ENCODE measurements at regions not wholly inside any gene's neighbourhood (a gene's known extent, or its start where the extent isn't known, plus 50 kb on each side); places are given as distances from the start of the nearest gene placed in this dataset.
"Not testable (repeated sequence)": the region's sequence is repeated elsewhere in the genome, so short reads cannot be mapped to it uniquely, and the experiment has no call there.

- no peak overlapping the region for H3K27ac ChIP-seq
- intact Hi-C loops (cut with DNase I) = loop anchor here in 1 of 3 donors (5.0 kb wide), 1 partner anchor 254 kb away; no protein-coding TSS in a partner anchor
- peaks cover 0 to 16% (median 0%) of the 10 kb centered on the region in 4 donors for H3K27me3 ChIP-seq
- WGBS, 2 donors = 24 to 26% methylated on average over 7 of the region's 7 CpGs
- peak; percentile 27 to 77 (median 38) for DNase-seq
- peak; percentile 56 to 89 (median 84) for ATAC-seq
- no peaks in the 10 kb centered on the region for H3K4me1 ChIP-seq
- no peak overlapping the region for H3K4me3 ChIP-seq
- FAIRE-seq = no peak
- TF ChIP-seq CTCF (IDR thresholded peaks at IDR 0.05) = peak; percentile 26 to 51 (median 44)
- H3K9me3 ChIP-seq = peaks cover 0 to 3% (median 0%) of the 10 kb centered on the region in 4 donors
- H3K36me3 ChIP-seq = no peaks in the 10 kb centered on the region
These were observed 78.5 kb upstream of the PHACTR1 start for GRCh38 chr6:12637960-12638641.

GRCh38 chr6:12640438-12640837 lies 76.1 kb upstream of the PHACTR1 start:
- Histone ChIP-seq H3K36me3 (no peaks in the 10 kb centered on the region), H3K4me1 (no peaks in the 10 kb centered on the region), H3K9me3 (peaks cover 0 to 3% (median 0%) of the 10 kb centered on the region in 4 donors), H3K27me3 (peaks cover 0 to 16% (median 0%) of the 10 kb centered on the region in 4 donors), H3K4me3 (no peak overlapping the region), H3K27ac (no peak overlapping the region)
- TF ChIP-seq CTCF (IDR thresholded peaks at IDR 0.05) = no peak
- no peak for FAIRE-seq
- no peak for DNase-seq
- no peak for ATAC-seq
- intact Hi-C loops (cut with DNase I) = no loop called here
- WGBS, 2 donors = 73 to 87% methylated on average over 1 of the region's 1 CpG

- H3K27ac ChIP-seq; H3K9me3 ChIP-seq; intact Hi-C loops (cut with DNase I); H3K4me1 ChIP-seq; DNase-seq; H3K36me3 ChIP-seq; H3K27me3 ChIP-seq; ATAC-seq; H3K4me3 ChIP-seq; FAIRE-seq: not testable (repeated sequence)
- 78 to 80% methylated on average over 2 of the region's 2 CpGs for WGBS, 2 donors
These were observed 74.8 kb upstream of the PHACTR1 start for GRCh38 chr6:12641785-12642184.

DNA sequence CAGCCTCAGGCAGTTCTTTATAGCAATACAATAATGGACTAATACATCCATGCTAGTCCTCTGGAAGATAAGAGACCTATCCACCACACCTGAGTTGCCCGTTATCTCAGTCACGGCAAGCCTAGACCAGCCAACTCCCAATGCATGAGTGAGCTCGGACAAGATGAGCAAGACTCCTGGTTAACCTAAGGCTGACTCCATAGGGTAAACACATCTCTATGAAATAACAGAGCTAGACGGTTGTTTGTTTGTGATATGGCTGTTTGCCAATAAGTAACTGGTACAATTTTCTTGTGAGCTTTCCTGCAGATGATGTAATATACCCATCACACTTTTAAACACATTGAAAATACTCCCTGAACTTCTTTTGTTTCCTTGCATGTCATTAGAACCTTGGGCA lies 70.6 kb upstream of the PHACTR1 start:
- intact Hi-C loops (cut with DNase I) = no loop called here
- H3K27me3 ChIP-seq = no peaks in the 10 kb centered on the region
- no peaks in the 10 kb centered on the region for H3K4me1 ChIP-seq
- DNase-seq = no peak
- H3K4me3 ChIP-seq = no peak overlapping the region
- 42 to 44% methylated on average over 4 of the region's 4 CpGs for WGBS, 2 donors
- FAIRE-seq = no peak
- no peak for ATAC-seq
- H3K9me3 ChIP-seq = no peaks in the 10 kb centered on the region
- H3K36me3 ChIP-seq = no peaks in the 10 kb centered on the region
- H3K27ac ChIP-seq = no peak overlapping the region
- no peak for TF ChIP-seq CTCF (IDR thresholded peaks at IDR 0.05)

DNA sequence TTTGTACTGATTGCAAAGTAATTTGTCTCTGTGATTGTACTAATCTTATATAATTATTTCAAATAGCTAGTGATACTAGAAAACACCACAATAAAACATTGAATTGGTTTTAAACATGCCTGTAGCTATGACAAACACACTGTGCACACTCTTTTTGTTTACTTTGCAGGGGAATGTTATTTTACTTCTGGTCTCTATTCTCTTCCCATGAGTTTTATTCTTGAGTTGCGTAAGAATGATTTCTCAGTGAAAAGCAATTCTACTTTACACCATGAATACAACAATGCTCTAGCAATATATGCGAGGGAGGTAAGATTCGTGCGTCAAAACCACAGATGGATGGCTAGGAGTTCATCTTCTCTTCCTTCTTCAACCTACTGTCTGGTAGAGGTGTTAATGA lies 68.4 kb upstream of the PHACTR1 start:
- 87 to 90% methylated on average over 4 of the region's 4 CpGs for WGBS, 2 donors
- FAIRE-seq = no peak
- Histone ChIP-seq H3K4me1 (no peaks in the 10 kb centered on the region), H3K27ac (no peak overlapping the region), H3K36me3 (no peaks in the 10 kb centered on the region), H3K4me3 (no peak overlapping the region), H3K9me3 (no peaks in the 10 kb centered on the region), H3K27me3 (no peaks in the 10 kb centered on the region)
- intact Hi-C loops (cut with DNase I) = no loop called here
- no peak for TF ChIP-seq CTCF (IDR thresholded peaks at IDR 0.05)
- DNase-seq = no peak
- ATAC-seq = no peak

Data from pancreas (tissue), 10 donors.